GM12891 (cell line): ENCODE measurements at regions not wholly inside any gene's neighbourhood (a gene's known extent, or its start where the extent isn't known, plus 50 kb on each side); places are given as distances from the start of the nearest gene placed in this dataset.

Experiments
- POLR2A ChIP-seq: IDR thresholded peaks from 2 replicates; pipeline ENCODE4 v1.6.1; 2011; ENCODE audit warnings: low read depth, low read length, control low read depth
- POLR2AphosphoS5 ChIP-seq: IDR thresholded peaks from 2 replicates; pipeline ENCODE4 v1.6.1; 2011; ENCODE audit warnings: low read depth, low read length, control low read depth
- POU2F2 ChIP-seq: IDR thresholded peaks from 2 replicates; pipeline ENCODE4 v1.6.1; 2011; ENCODE audit warnings: low read depth, mild to moderate bottlenecking, control low read depth, low read length, moderate library complexity

DNA sequence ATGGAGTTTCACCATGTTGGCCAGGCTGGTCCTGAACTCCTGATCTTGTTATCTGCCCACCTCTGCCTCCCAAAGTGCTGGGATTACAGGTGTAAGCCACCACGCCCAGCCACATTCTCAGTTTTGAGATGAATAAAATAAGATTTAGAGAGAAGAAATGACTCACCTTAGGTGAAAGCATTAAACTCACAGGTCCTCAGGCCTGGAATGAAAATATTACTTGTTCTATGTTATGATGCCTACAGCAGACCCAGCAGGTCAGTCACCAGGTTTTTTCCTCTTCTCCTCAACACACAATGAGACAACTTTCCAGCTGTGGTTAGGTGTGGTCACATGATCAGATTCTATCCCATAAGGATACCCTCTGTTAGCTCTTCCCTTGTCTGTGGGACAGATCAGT, 150.3 kb downstream of the C16orf95 start:
- TF ChIP-seq POLR2AphosphoS5: no peak
- no peak for TF ChIP-seq POLR2A
- TF ChIP-seq POU2F2: no peak
